ENCODE measurements at regions not wholly inside any gene's neighbourhood (a gene's known extent, or its start where the extent isn't known, plus 50 kb on each side); places are given as distances from the start of the nearest gene placed in this dataset.

- TF ChIP-seq CTCF (conservative IDR thresholded peaks at IDR 0.05; ENCODE audit: low read depth, low read length) (no peak), RFX5 (IDR thresholded peaks at IDR 0.05; ENCODE audit: low read depth, low read length) (no peak), MAFK (IDR thresholded peaks at IDR 0.05; ENCODE audit: low read depth, low read length) (no peak), MXI1 (IDR thresholded peaks at IDR 0.05; ENCODE audit: borderline replicate concordance, low read depth, low read length) (no peak), CHD1 (IDR thresholded peaks at IDR 0.05; ENCODE audit: low read depth, low read length) (no peak), SMC3 (IDR thresholded peaks at IDR 0.05; ENCODE audit: low read depth, low read length) (no peak)
Measured at GRCh38 chr1:147473733-147474049, 67.6 kb upstream of the BCL9 start.
